IMR-90 (cell line): ENCODE measurements at regions not wholly inside any gene's neighbourhood (a gene's known extent, or its start where the extent isn't known, plus 50 kb on each side); places are given as distances from the start of the nearest gene placed in this dataset.

Experiments used
- ATAC-seq: fragments of 200-7000 bp; cut with Tn5 transposase; 2 replicates; pipeline ENCODE4 v1.9.1; 2020; ENCODE audit warnings: low read depth, mild to moderate bottlenecking, moderate library complexity
- BruUV-seq: library from RNA; stranded (reverse); fragments of 400-500 nt; replicated peaks from 2 replicates; lab custom pipeline; 2021; lab: Mats Ljungman, UMichigan
- CTCF ChIA-PET: fragments of 300-600 bp; formaldehyde crosslinking; extraction: SDS; loops from one replicate; lab custom pipeline; 2021; ENCODE audit warnings: antibody characterized with exemption; lab: Yijun Ruan, JAX
- POLR2A ChIA-PET: fragments of 300-600 bp; sonication (Branson Sonifier 250); formaldehyde crosslinking; loops from one replicate; lab custom pipeline; 2022; ENCODE audit warnings: antibody characterized with exemption; ENCODE audit not compliant: unreplicated experiment; lab: Charles Lee
- DNase-seq: peaks from one replicate; pipeline ENCODE4 v3.0.0; 2013
- H2AFZ ChIP-seq: replicated peaks from 2 replicates; pipeline ENCODE3; 2013; ENCODE audit warnings: low read length, mild to moderate bottlenecking; ENCODE audit not compliant: poor library complexity
- H2AK5ac ChIP-seq: 2 replicates; pipeline ENCODE4 v1.6.1; 2013; ENCODE audit warnings: low read depth, low read length, inconsistent platforms
- H2AK9ac ChIP-seq: replicated peaks from 2 replicates; pipeline ENCODE3; 2013; ENCODE audit warnings: mild to moderate bottlenecking, low read depth, low read length, moderate library complexity; ENCODE audit not compliant: poor library complexity
- H2BK120ac ChIP-seq: 2 replicates; pipeline ENCODE4 v1.6.1; 2013; ENCODE audit warnings: low read depth, low read length, inconsistent platforms
- H2BK15ac ChIP-seq: 3 replicates; pipeline ENCODE4 v1.6.1; 2013; ENCODE audit warnings: low read depth, low read length, inconsistent platforms
- H2BK20ac ChIP-seq: 2 replicates; pipeline ENCODE4 v1.6.1; 2013; ENCODE audit warnings: low read depth, mild to moderate bottlenecking, inconsistent platforms, low read length, moderate library complexity
- H2BK5ac ChIP-seq: 2 replicates; pipeline ENCODE4 v1.6.1; 2013; ENCODE audit warnings: mild to moderate bottlenecking, low read depth, low read length, inconsistent platforms; ENCODE audit not compliant: poor library complexity, severe bottlenecking
- H3K14ac ChIP-seq: replicated peaks from 2 replicates; pipeline ENCODE4 v1.6.1; 2013; ENCODE audit warnings: low read depth, low read length, inconsistent platforms
- H3K18ac ChIP-seq: 2 replicates; pipeline ENCODE4 v1.6.1; 2013; ENCODE audit warnings: low read depth, low read length, control low read depth
- H3K23ac ChIP-seq: 2 replicates; pipeline ENCODE4 v1.6.1; 2013; ENCODE audit warnings: low read depth, low read length, inconsistent platforms
- H3K27ac ChIP-seq: 2 replicates; pipeline ENCODE4 v1.5.1; 2013; ENCODE audit warnings: mild to moderate bottlenecking, control low read depth, low read length; ENCODE audit not compliant: insufficient read depth
- H3K27me3 ChIP-seq: 2 replicates; pipeline ENCODE4 v1.6.1; 2013; ENCODE audit warnings: low read length; ENCODE audit not compliant: control insufficient read depth, insufficient read depth
- H3K36me3 ChIP-seq: 2 replicates; pipeline ENCODE4 v1.6.1; 2013; ENCODE audit warnings: low read length, mixed read lengths; ENCODE audit not compliant: control insufficient read depth, insufficient read depth
- H3K4ac ChIP-seq: 2 replicates; pipeline ENCODE4 v1.6.1; 2013; ENCODE audit warnings: low read depth, low read length, inconsistent platforms
- H3K4me1 ChIP-seq: 2 replicates; pipeline ENCODE4 v1.6.1; 2013; ENCODE audit warnings: low read length, mixed read lengths; ENCODE audit not compliant: control insufficient read depth, insufficient read depth
- H3K4me2 ChIP-seq: 2 replicates; pipeline ENCODE4 v1.6.1; 2013; ENCODE audit warnings: low read depth, mild to moderate bottlenecking, control low read depth, low read length, moderate library complexity
- H3K4me3 ChIP-seq: 2 replicates; pipeline ENCODE4 v1.5.1; 2013; ENCODE audit warnings: low read depth, mild to moderate bottlenecking, control low read depth, low read length, moderate library complexity; ENCODE audit not compliant: insufficient read depth
- H3K56ac ChIP-seq: 2 replicates; pipeline ENCODE4 v1.6.1; 2013; ENCODE audit warnings: low read length, inconsistent platforms; ENCODE audit not compliant: insufficient read depth; ENCODE audit errors: extremely low read depth
- H3K79me1 ChIP-seq, 2 experiments: 2 replicates each; pipeline ENCODE4 v1.6.1; 2013; ENCODE audit warnings: low read length in 2 of 2, inconsistent platforms in 1 of 2, low read depth in 1 of 2
- H3K9ac ChIP-seq: 2 replicates; pipeline ENCODE4 v1.6.1; 2013; ENCODE audit warnings: low read depth, low read length, control low read depth
- H3K9me1 ChIP-seq: 2 replicates; pipeline ENCODE4 v1.6.1; 2013; ENCODE audit warnings: low read length, inconsistent platforms; ENCODE audit not compliant: insufficient read depth
- H3K9me3 ChIP-seq: 2 replicates; pipeline ENCODE4 v1.6.1; 2013; ENCODE audit warnings: low read length; ENCODE audit not compliant: control insufficient read depth, insufficient read depth
- H4K20me1 ChIP-seq: 2 replicates; pipeline ENCODE4 v1.6.1; 2013; ENCODE audit warnings: low read length, inconsistent platforms; ENCODE audit not compliant: insufficient read depth
- H4K5ac ChIP-seq: 2 replicates; pipeline ENCODE4 v1.6.1; 2013; ENCODE audit warnings: mild to moderate bottlenecking, low read depth, low read length, control low read depth
- H4K8ac ChIP-seq, 2 experiments: 2 replicates each; pipeline ENCODE4 v1.6.1; 2013; ENCODE audit warnings: low read depth in 2 of 2, low read length in 2 of 2, control low read depth in 1 of 2, inconsistent platforms in 1 of 2
- H4K91ac ChIP-seq: 2 replicates; pipeline ENCODE4 v1.6.1; 2013; ENCODE audit warnings: low read depth, low read length, inconsistent platforms; ENCODE audit not compliant: insufficient read depth
- NFE2L2 ChIP-seq: fragments of 150-350 bp; IDR thresholded peaks from 2 replicates; pipeline ENCODE4 v1.6.1; 2016; ENCODE audit warnings: low read depth, mild to moderate bottlenecking, low read length
- POLR2A ChIP-seq: IDR thresholded peaks from 2 replicates; pipeline ENCODE4 v1.6.1; 2012; ENCODE audit warnings: mild to moderate bottlenecking, low read depth, low read length
- RAD21 ChIP-seq: IDR thresholded peaks from 2 replicates; pipeline ENCODE4 v1.6.1; 2012; ENCODE audit warnings: low read length, improper control_type of control experiment
- WGBS, 2 experiments: methylation state at CpG; one replicate each; pipeline versions ENCODE4 v1.1.5 to v1.1.7; 2013; ENCODE audit warnings: missing lambda C conversion rate in 2 of 2; ENCODE audit not compliant: insufficient read length in 1 of 2; ENCODE audit errors: extremely low coverage in 2 of 2; 5-methylcytosine and 5-hydroxymethylcytosine counted together
- dilution Hi-C: fragments of 300-500 bp; cut with HindIII; formaldehyde crosslinking; loops from one replicate; pipeline ENCODE4 v1.14.3; 2018; ENCODE audit warnings: low sequenced_read_pairs; ENCODE audit not compliant: unreplicated experiment
- in situ Hi-C: fragments of 300-500 bp; cut with MboI; formaldehyde crosslinking; loops from 3 replicates; pipeline ENCODE4 v1.14.3; 2019; ENCODE audit warnings: low sequenced_read_pairs, inconsistent platforms, mixed read lengths
- intact Hi-C: fragments of 100-400 bp; cut with micrococcal nuclease; formaldehyde crosslinking; loops from 2 replicates; pipeline ENCODE4 v1.10.0; 2022

GRCh38 chr10:128957221-128957620 is 509.8 kb upstream of the MGMT start:
- H2AK9ac ChIP-seq, result no peak overlapping the region
- H2AK5ac ChIP-seq, result no peak overlapping the region
- no peak overlapping the region for H3K56ac ChIP-seq
- CTCF ChIA-PET, result no interaction called here
- H3K79me1 ChIP-seq, result no peaks in the 10 kb centered on the region
- no peak for DNase-seq
- H3K18ac ChIP-seq, result no peak overlapping the region
- no peak overlapping the region for H2BK5ac ChIP-seq
- no peak overlapping the region for H4K5ac ChIP-seq
- H3K4me3 ChIP-seq, result no peak overlapping the region
- H2BK120ac ChIP-seq, result no peak overlapping the region
- no peak overlapping the region for H3K27ac ChIP-seq
- intact Hi-C loops (no loop called here), in situ Hi-C loops (no loop called here), dilution Hi-C loops (no loop called here)
- TF ChIP-seq RAD21, result no peak
- no peak for TF ChIP-seq NFE2L2
- TF ChIP-seq POLR2A, result no peak
- no peaks in the 10 kb centered on the region for H3K9me1 ChIP-seq
- no peaks in the 10 kb centered on the region for H3K4me1 ChIP-seq
- H3K9me3 ChIP-seq, result peaks cover 23% of the 10 kb centered on the region; the same call in 1 of the 2 replicates
- no peak overlapping the region for H3K4me2 ChIP-seq
- no peak overlapping the region for H4K91ac ChIP-seq
- POLR2A ChIA-PET, result no interaction called here
- no peaks in the 10 kb centered on the region for H3K27me3 ChIP-seq
- no peaks in the 10 kb centered on the region for H4K20me1 ChIP-seq
- no peak overlapping the region for H3K4ac ChIP-seq
- no peak overlapping the region for H3K9ac ChIP-seq
- ATAC-seq, result no peak
- H3K14ac ChIP-seq, result no peak overlapping the region
- no peak overlapping the region for H2BK20ac ChIP-seq
- no peak overlapping the region for H4K8ac ChIP-seq
- no TSS peak for BruUV-seq
- WGBS, 2 experiments, result no CpG with 5 or more reads among the region's 4 CpGs
- H2AFZ ChIP-seq, result no peak overlapping the region
- no peaks in the 10 kb centered on the region for H3K36me3 ChIP-seq
- no peak overlapping the region for H2BK15ac ChIP-seq
- H3K23ac ChIP-seq, result no peak overlapping the region
